ENCODE measurements at regions not wholly inside any gene's neighbourhood (a gene's known extent, or its start where the extent isn't known, plus 50 kb on each side); places are given as distances from the start of the nearest gene placed in this dataset.
A peak's percentile ranks its signal among the peaks of the same experiment; 100 is the strongest.

- TF ChIP-seq, protein P1, sequence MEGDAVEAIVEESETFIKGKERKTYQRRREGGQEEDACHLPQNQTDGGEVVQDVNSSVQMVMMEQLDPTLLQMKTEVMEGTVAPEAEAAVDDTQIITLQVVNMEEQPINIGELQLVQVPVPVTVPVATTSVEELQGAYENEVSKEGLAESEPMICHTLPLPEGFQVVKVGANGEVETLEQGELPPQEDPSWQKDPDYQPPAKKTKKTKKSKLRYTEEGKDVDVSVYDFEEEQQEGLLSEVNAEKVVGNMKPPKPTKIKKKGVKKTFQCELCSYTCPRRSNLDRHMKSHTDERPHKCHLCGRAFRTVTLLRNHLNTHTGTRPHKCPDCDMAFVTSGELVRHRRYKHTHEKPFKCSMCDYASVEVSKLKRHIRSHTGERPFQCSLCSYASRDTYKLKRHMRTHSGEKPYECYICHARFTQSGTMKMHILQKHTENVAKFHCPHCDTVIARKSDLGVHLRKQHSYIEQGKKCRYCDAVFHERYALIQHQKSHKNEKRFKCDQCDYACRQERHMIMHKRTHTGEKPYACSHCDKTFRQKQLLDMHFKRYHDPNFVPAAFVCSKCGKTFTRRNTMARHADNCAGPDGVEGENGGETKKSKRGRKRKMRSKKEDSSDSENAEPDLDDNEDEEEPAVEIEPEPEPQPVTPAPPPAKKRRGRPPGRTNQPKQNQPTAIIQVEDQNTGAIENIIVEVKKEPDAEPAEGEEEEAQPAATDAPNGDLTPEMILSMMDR (IDR thresholded peaks at IDR 0.05; ENCODE audit: insufficient read depth, low read length, poor library complexity, severe bottlenecking) = no peak
- no peak overlapping the region for H3K4me3 ChIP-seq (ENCODE audit: low read depth, low read length)
- no peaks in the 10 kb centered on the region for H3K27me3 ChIP-seq (ENCODE audit: control insufficient read depth, insufficient read depth, low read length)
- DNase-seq (ENCODE audit: low read depth) = no peak
- H3K36me3 ChIP-seq (ENCODE audit: control insufficient read depth, insufficient read depth, low read length) = no peaks in the 10 kb centered on the region
These were observed 60.0 kb downstream of the NAV1 start for GRCh38 chr1:201598973-201599372.

DNA sequence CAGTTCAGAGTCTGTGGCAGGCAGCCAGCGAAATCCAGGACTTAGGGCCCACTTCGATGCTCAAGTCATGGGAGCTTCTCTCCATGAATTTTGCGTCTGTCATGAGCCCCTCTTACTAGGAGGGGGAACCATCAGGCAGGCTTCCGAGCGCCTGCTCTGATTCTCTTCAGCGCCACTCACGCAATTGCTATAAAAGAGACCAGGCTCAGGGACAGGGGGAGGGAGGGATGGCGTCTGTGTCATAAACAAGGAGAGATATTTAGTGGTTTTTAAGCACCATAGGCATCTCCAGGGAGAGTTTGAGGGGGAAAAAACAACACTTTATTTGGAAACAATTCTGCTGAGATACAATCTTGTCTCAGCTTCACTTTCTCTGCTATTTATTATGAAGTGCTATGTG lies 60.6 kb downstream of the NAV1 start:
- no peaks in the 10 kb centered on the region for H3K27me3 ChIP-seq (ENCODE audit: control insufficient read depth, insufficient read depth, low read length)
- no peaks in the 10 kb centered on the region for H3K36me3 ChIP-seq (ENCODE audit: control insufficient read depth, insufficient read depth, low read length)
- no peak overlapping the region for H3K4me3 ChIP-seq (ENCODE audit: low read depth, low read length)
- TF ChIP-seq, protein P1 (IDR thresholded peaks at IDR 0.05; ENCODE audit: insufficient read depth, low read length, poor library complexity, severe bottlenecking) = no peak
- DNase-seq (ENCODE audit: low read depth) = no peak

DNA sequence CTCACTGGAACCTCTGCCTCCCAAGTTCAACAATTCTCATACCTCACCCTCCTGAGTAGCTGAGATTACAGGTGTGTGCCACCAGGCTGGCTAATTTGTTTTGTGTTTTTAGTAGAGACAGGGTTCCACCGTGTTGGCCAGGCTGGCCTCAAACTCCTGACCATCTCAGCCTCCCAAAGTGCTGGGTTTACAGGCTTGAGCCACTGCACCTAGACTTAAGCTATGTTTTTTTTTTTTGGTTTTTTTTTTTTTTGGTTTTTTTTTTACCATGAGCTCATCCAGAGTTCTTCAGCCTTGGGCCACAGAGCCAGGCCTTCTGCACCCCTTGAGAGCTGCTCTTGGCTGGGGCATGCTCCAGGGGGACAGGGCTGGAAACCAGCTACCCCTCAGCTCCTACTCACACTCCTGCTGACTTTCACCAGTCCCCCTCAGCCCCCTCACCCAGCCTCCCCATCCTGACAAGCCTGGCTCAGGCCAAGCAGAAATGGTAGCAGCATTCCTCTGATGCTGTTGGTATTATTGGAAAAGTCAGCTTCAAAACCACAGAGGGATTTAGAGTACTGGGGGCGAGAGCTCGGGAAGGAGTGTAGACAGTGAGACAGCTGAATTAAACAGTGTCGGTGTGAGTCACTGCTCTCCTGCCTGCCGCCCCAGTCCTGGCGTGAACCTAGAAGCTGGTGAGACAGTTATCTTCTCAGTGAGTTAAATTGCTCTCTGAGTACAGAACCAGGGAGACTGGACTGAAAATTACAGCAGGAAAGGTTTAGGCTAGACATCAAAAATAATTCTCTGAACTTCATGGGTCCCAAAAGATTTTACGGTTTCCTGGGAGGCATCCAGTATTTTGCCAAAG lies 63.7 kb downstream of the NAV1 start:
- DNase-seq (ENCODE audit: low read depth) = peak; percentile 82
- H3K27me3 ChIP-seq (ENCODE audit: control insufficient read depth, insufficient read depth, low read length) = no peaks in the 10 kb centered on the region
- no peak overlapping the region for H3K4me3 ChIP-seq (ENCODE audit: low read depth, low read length)
- no peaks in the 10 kb centered on the region for H3K36me3 ChIP-seq (ENCODE audit: control insufficient read depth, insufficient read depth, low read length)
- TF ChIP-seq, protein P1 (IDR thresholded peaks at IDR 0.05; ENCODE audit: insufficient read depth, low read length, poor library complexity, severe bottlenecking) = no peak

GRCh38 chr1:201603613-201604232 lies 64.8 kb downstream of the NAV1 start:
- no peak overlapping the region for H3K4me3 ChIP-seq (ENCODE audit: low read depth, low read length)
- H3K36me3 ChIP-seq (ENCODE audit: control insufficient read depth, insufficient read depth, low read length) = no peaks in the 10 kb centered on the region
- no peak for DNase-seq (ENCODE audit: low read depth)
- no peaks in the 10 kb centered on the region for H3K27me3 ChIP-seq (ENCODE audit: control insufficient read depth, insufficient read depth, low read length)
- TF ChIP-seq, protein P1 (IDR thresholded peaks at IDR 0.05; ENCODE audit: insufficient read depth, low read length, poor library complexity, severe bottlenecking) = no peak

DNA sequence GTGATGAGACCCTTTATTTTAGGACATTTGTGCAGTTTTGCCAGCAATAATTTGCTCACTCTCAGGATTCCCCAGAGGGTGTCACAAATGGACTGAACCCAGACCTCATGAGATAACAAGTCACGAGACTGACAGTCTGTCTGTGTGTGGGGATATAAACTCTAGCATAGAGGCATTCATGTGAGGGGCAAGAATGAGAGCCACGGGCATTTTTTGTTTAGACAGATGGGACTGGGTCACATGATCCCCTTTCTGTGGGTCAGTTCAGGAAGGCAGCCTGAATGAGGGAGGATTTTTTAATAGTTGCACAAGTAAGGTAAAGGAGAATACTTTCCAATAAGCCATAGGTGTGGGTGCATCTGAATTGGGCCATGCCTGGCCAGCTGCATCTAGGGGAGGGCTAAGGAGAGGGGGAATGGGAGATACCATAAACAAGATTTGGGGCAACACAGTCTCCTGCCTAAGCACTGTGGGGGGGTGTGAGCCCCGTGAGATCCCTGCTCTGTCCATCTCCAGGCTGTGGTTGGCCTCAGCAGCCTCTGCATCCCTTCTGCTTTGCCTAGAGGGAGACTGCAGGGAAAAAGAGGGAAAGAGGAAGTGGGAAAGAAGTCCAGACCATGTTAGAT lies 66.6 kb downstream of the NAV1 start:
- no peak overlapping the region for H3K4me3 ChIP-seq (ENCODE audit: low read depth, low read length)
- H3K27me3 ChIP-seq (ENCODE audit: control insufficient read depth, insufficient read depth, low read length) = no peaks in the 10 kb centered on the region
- H3K36me3 ChIP-seq (ENCODE audit: control insufficient read depth, insufficient read depth, low read length) = no peaks in the 10 kb centered on the region
- no peak for DNase-seq (ENCODE audit: low read depth)
- TF ChIP-seq, protein P1 (IDR thresholded peaks at IDR 0.05; ENCODE audit: insufficient read depth, low read length, poor library complexity, severe bottlenecking) = no peak

Data from kidney epithelial cell (primary cell).